Kidney epithelial cell (primary cell): ENCODE measurements at regions not wholly inside any gene's neighbourhood (a gene's known extent, or its start where the extent isn't known, plus 50 kb on each side); places are given as distances from the start of the nearest gene placed in this dataset.

ENCODE experiments used
- DNase-seq: peaks from one replicate; pipeline ENCODE4 v3.0.0-alpha.2; 2010; ENCODE audit warnings: low read depth
- H3K27me3 ChIP-seq: 2 replicates; pipeline ENCODE4 v1.6.0; 2011; ENCODE audit warnings: low read length; ENCODE audit not compliant: control insufficient read depth, insufficient read depth
- H3K36me3 ChIP-seq: 2 replicates; pipeline ENCODE4 v1.5.1; 2011; ENCODE audit warnings: low read length; ENCODE audit not compliant: control insufficient read depth, insufficient read depth
- H3K4me3 ChIP-seq: 2 replicates; pipeline ENCODE4 v1.5.1; 2011; ENCODE audit warnings: low read depth, mild to moderate bottlenecking, control low read depth, low read length
- TF ChIP-seq, protein P1 (sequence below): IDR thresholded peaks from 2 replicates; pipeline ENCODE4 v1.5.1; 2011; ENCODE audit warnings: mild to moderate bottlenecking, moderate library complexity, low read length, control low read depth, inconsistent platforms; ENCODE audit not compliant: insufficient read depth, poor library complexity, severe bottlenecking

DNA sequence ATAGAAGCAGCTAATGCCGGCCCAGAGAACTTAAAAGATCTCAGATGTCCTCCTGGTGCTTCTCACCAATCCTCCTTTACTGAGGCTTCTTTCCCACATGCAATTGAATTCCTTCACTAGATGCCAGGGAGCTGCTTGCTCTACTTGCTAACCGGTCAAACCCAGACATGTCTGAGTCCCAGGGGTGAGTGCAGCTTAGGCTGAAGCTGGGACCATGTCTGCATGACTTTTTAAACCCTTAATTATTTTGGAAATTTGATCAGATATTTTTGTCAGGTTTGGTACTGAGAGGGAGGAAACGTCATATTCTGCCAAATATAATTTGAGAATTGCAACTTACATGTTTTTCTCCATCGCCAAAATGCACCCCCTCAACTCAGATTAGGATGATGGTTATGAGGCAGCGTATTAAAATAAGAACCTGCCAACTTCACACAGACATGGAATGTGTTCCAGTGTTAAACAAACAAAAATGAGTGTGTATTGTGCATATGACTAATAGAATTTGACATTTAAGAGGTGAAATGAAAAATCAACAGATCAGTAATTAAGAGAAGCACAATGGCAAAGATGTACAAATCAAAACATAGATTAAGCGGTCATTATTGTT, 529.5 kb downstream of the ETS1 start:
- H3K36me3 ChIP-seq: no peaks in the 10 kb centered on the region
- H3K27me3 ChIP-seq: no peaks in the 10 kb centered on the region
- TF ChIP-seq, protein P1, sequence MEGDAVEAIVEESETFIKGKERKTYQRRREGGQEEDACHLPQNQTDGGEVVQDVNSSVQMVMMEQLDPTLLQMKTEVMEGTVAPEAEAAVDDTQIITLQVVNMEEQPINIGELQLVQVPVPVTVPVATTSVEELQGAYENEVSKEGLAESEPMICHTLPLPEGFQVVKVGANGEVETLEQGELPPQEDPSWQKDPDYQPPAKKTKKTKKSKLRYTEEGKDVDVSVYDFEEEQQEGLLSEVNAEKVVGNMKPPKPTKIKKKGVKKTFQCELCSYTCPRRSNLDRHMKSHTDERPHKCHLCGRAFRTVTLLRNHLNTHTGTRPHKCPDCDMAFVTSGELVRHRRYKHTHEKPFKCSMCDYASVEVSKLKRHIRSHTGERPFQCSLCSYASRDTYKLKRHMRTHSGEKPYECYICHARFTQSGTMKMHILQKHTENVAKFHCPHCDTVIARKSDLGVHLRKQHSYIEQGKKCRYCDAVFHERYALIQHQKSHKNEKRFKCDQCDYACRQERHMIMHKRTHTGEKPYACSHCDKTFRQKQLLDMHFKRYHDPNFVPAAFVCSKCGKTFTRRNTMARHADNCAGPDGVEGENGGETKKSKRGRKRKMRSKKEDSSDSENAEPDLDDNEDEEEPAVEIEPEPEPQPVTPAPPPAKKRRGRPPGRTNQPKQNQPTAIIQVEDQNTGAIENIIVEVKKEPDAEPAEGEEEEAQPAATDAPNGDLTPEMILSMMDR: no peak
- no peak for DNase-seq
- H3K4me3 ChIP-seq: no peak overlapping the region

DNA sequence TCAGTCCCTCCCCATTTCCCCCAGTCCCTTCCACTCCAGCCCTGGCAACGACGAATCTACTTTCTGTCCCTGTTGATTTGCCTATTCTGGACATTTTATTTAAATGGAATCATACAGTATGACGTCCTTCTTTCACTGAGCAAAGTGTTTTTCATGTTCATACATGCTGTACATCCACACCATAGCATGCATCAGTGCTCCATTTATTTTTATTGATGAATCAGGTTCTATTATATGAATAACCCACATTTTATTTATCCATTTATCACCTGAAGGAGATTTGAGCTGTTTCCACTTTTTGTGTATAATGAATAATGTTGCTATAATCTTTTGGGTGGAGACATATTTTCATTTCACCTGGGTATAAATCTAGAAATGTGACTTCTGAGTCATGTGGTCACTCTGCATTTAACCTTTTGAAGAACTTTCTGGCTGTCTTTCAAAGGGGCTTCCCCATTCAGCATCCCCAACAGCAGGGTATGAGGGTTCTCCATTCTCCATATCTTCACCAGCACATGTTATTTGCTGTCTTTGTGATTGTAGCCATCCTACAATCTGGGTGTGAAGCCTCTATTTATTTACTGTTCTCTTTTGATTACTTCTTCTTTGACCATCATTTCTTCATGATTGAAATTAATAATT, 531.7 kb downstream of the ETS1 start:
- no peaks in the 10 kb centered on the region for H3K27me3 ChIP-seq
- DNase-seq: no peak
- no peak overlapping the region for H3K4me3 ChIP-seq
- TF ChIP-seq, protein P1: no peak
- no peaks in the 10 kb centered on the region for H3K36me3 ChIP-seq

DNA sequence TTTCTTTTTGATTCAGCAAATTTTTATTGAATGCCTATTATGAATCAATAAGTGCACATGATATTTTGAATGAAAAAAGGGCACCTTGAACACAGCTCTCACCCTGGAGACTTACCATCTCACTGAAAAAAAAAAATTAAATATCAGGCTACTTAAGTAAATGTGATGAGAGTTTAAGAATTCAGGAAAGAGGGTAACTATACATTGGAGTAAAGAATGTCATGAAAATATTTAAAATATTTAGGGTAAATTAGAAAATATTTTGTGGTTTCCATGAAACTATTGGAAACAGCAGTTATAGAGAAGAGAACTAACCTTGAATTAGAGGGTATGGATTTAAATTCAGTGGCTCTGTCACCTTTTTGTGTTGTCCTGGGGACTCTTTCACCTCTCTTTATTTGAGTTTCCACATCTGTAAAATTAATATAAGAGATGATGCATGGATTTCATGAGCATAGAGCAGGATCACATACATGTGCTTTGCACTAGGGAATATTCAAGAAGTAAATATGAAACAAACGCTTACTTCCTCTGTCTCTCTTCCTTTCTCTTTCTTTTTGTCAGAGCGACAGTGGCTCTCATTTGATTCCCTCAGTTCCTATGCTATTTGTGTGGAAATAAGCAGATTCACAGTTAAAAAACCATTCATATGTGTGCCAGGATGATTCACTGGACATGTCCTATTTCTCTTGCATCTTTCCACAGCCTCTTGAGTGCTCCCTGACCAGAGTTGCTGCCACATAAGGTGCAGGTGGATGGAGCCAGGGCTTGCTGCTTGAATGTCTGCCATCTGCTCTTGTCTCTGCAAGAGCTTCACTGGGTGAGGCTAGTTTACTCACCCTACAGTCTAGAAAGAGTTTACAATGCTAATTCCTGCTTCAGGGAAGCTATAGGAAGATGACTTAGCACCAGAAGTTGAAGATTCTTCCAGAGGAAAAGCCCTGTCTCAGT, 533.1 kb downstream of the ETS1 start:
- DNase-seq: no peak
- Histone ChIP-seq H3K4me3 (no peak overlapping the region), H3K27me3 (no peaks in the 10 kb centered on the region), H3K36me3 (no peaks in the 10 kb centered on the region)
- TF ChIP-seq, protein P1: no peak

DNA sequence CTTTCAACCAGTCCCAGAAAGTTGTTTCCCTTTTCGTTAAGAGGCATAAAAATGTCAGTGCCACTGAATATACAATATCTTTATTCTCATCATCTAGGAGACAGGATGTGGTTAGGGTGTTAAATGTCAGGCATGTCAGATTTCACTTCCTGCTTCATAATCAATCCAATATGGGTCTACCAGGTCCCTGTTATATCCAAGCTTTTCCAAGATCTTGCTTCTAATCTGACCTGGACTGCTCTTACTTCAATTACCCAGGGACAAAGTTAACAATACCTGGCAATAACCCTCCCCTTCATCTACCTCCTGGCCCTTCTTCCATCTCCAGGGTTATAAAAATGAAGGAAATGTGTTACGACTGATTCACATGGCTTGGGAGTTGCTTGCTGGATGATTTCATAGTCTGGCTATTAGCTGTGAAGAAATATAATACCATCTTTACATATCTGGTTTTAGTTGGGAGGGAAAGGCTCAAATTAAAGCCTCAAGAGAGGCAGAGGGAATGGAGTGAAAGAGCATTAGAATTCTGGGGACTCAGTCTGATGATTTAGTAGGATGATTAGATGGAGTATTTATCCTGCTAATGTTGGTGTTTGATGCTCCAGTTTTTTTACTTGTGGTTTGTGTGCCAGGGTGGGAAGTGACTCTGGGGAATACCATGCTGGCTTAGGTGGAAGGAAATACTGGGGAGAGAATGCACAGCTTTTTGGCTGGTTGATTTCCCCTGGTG, 534.3 kb downstream of the ETS1 start:
- peak; percentile 16 for DNase-seq
- TF ChIP-seq, protein P1: no peak
- Histone ChIP-seq H3K4me3 (no peak overlapping the region), H3K27me3 (no peaks in the 10 kb centered on the region), H3K36me3 (no peaks in the 10 kb centered on the region)

DNA sequence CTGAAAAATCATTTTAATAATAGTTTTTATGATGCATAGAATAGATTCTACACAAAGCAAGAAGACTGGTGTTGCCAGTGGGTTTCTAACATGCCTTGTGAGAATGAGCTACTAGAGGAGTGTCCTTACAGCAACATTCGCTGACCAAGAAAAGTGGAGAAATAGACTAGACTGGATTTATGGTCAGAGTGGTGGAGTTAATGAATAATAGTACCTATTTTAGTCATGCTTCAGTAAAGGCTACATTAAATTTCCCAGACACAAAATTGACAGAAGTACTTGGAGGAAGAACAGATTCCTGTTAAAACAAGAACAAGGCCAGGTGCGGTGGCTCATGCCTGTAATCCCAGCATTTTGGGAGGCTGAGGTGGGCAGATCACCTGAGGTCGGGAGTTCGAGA, 539.2 kb downstream of the ETS1 start:
- H3K27me3 ChIP-seq: no peaks in the 10 kb centered on the region
- TF ChIP-seq, protein P1: no peak
- H3K4me3 ChIP-seq: no peak overlapping the region
- no peaks in the 10 kb centered on the region for H3K36me3 ChIP-seq
- peak; percentile 47 for DNase-seq
